H9 (cell line): ENCODE measurements at regions not wholly inside any gene's neighbourhood (a gene's known extent, or its start where the extent isn't known, plus 50 kb on each side); places are given as distances from the start of the nearest gene placed in this dataset.

Source experiments
- DNase-seq: peaks from one replicate; pipeline ENCODE4 v3.0.0-alpha.2; 2017
- H2AFZ ChIP-seq: one replicate; pipeline ENCODE4 v1.6.1; 2013; ENCODE audit warnings: mild to moderate bottlenecking, low read length, control low read depth, moderate library complexity
- H2AK5ac ChIP-seq: 2 replicates; pipeline ENCODE4 v1.6.1; 2013; ENCODE audit warnings: low read length, control low read depth, mixed read lengths; ENCODE audit not compliant: insufficient read length
- H2BK120ac ChIP-seq: one replicate; pipeline ENCODE4 v1.6.1; 2013; ENCODE audit warnings: low read depth, mild to moderate bottlenecking, low read length, control low read depth, inconsistent platforms; ENCODE audit not compliant: poor library complexity, severe bottlenecking
- H2BK12ac ChIP-seq: 2 replicates; pipeline ENCODE4 v1.6.1; 2013; ENCODE audit warnings: low read length, control low read depth, mixed read lengths, low read depth; ENCODE audit not compliant: insufficient read length
- H2BK15ac ChIP-seq: 2 replicates; pipeline ENCODE4 v1.6.1; 2013; ENCODE audit warnings: low read depth, low read length, control low read depth
- H2BK20ac ChIP-seq: one replicate; pipeline ENCODE4 v1.6.1; 2013; ENCODE audit warnings: low read depth, mild to moderate bottlenecking, low read length, control low read depth, inconsistent platforms; ENCODE audit not compliant: poor library complexity, severe bottlenecking
- H2BK5ac ChIP-seq: 2 replicates; pipeline ENCODE4 v1.6.1; 2013; ENCODE audit warnings: low read length, control low read depth, mixed read lengths; ENCODE audit not compliant: insufficient read length
- H3K14ac ChIP-seq: 2 replicates; pipeline ENCODE4 v1.6.1; 2013; ENCODE audit warnings: low read length, control low read depth; ENCODE audit not compliant: insufficient read depth
- H3K18ac ChIP-seq: 2 replicates; pipeline ENCODE4 v1.6.1; 2013; ENCODE audit warnings: low read depth, mild to moderate bottlenecking, mixed read lengths, low read length, control low read depth; ENCODE audit not compliant: insufficient read length
- H3K23ac ChIP-seq: 2 replicates; pipeline ENCODE4 v1.6.1; 2013; ENCODE audit warnings: low read length, control low read depth, mixed read lengths, low read depth; ENCODE audit not compliant: insufficient read length
- H3K23me2 ChIP-seq: 2 replicates; pipeline ENCODE4 v1.6.1; 2013; ENCODE audit warnings: low read depth, mild to moderate bottlenecking, mixed read lengths, low read length, control low read depth; ENCODE audit not compliant: insufficient read length, poor library complexity, severe bottlenecking
- H3K27ac ChIP-seq: 2 replicates; pipeline ENCODE4 v1.5.1; 2013; ENCODE audit warnings: low read length, control low read depth, mixed read lengths, low read depth; ENCODE audit not compliant: insufficient read length
- H3K27me3 ChIP-seq: 2 replicates; pipeline ENCODE4 v1.6.1; 2013; ENCODE audit warnings: low read length, control low read depth, inconsistent platforms; ENCODE audit not compliant: insufficient read depth
- H3K4ac ChIP-seq: 2 replicates; pipeline ENCODE4 v1.6.1; 2013; ENCODE audit warnings: low read depth, mild to moderate bottlenecking, control low read depth, inconsistent platforms, low read length, moderate library complexity
- H3K4me1 ChIP-seq: 2 replicates; pipeline ENCODE4 v1.6.1; 2013; ENCODE audit warnings: low read length, control low read depth, inconsistent platforms; ENCODE audit not compliant: insufficient read depth
- H3K4me2 ChIP-seq: 2 replicates; pipeline ENCODE4 v1.6.1; 2013; ENCODE audit warnings: low read length, control low read depth, mixed read lengths; ENCODE audit not compliant: insufficient read length, insufficient read depth
- H3K56ac ChIP-seq: 2 replicates; pipeline ENCODE4 v1.6.1; 2013; ENCODE audit warnings: low read depth, mild to moderate bottlenecking, mixed read lengths, low read length, control low read depth; ENCODE audit not compliant: insufficient read length
- H3K79me1 ChIP-seq: 2 replicates; pipeline ENCODE4 v1.6.1; 2013; ENCODE audit warnings: low read depth, mild to moderate bottlenecking, moderate library complexity, low read length, control low read depth, inconsistent platforms; ENCODE audit not compliant: insufficient read depth, poor library complexity, severe bottlenecking
- H3K79me2 ChIP-seq: 2 replicates; pipeline ENCODE4 v1.6.1; 2013; ENCODE audit warnings: low read length, control low read depth, inconsistent platforms; ENCODE audit not compliant: insufficient read depth
- H3K9ac ChIP-seq: 2 replicates; pipeline ENCODE4 v1.6.1; 2013; ENCODE audit warnings: low read length, control low read depth, mixed read lengths; ENCODE audit not compliant: insufficient read length; ENCODE audit errors: extremely low read depth
- H3K9me3 ChIP-seq: one replicate; pipeline ENCODE4 v1.6.1; 2013; ENCODE audit warnings: low read depth, low read length, inconsistent platforms; ENCODE audit not compliant: control insufficient read depth
- H3T11ph ChIP-seq: one replicate; pipeline ENCODE4 v1.6.1; 2013; ENCODE audit warnings: mild to moderate bottlenecking, low read length, control low read depth, inconsistent platforms
- H4K20me1 ChIP-seq: one replicate; pipeline ENCODE4 v1.6.1; 2013; ENCODE audit not compliant: control insufficient read depth, insufficient read length, insufficient read depth
- H4K5ac ChIP-seq: 2 replicates; pipeline ENCODE4 v1.6.1; 2013; ENCODE audit warnings: low read depth, mild to moderate bottlenecking, mixed read lengths, low read length, control low read depth; ENCODE audit not compliant: insufficient read length
- H4K8ac ChIP-seq: replicated peaks from 2 replicates; pipeline ENCODE4 v1.6.1; 2013; ENCODE audit warnings: low read length, control low read depth, mixed read lengths, low read depth; ENCODE audit not compliant: insufficient read length
- H4K91ac ChIP-seq: 2 replicates; pipeline ENCODE4 v1.6.1; 2013; ENCODE audit warnings: low read depth, mild to moderate bottlenecking, moderate library complexity, mixed read lengths, low read length, control low read depth; ENCODE audit not compliant: insufficient read length
- H3K27ac Mint-ChIP-seq, 3 experiments: 2 replicates in 2 of 3; 3 replicates in 1 of 3; pipeline ENCODE4 v1.8.0; 2020 to 2021; ENCODE audit warnings: mixed read lengths in 3 of 3, mild to moderate bottlenecking in 1 of 3, moderate library complexity in 1 of 3
- H3K27me3 Mint-ChIP-seq: 2 replicates; pipeline ENCODE4 v1.8.0; 2021; ENCODE audit warnings: low read depth, mild to moderate bottlenecking, moderate library complexity, mixed read lengths
- H3K36me3 Mint-ChIP-seq, 3 experiments: 2 replicates in 2 of 3; 3 replicates in 1 of 3; pipeline ENCODE4 v1.8.0; 2020 to 2021; ENCODE audit warnings: low read depth in 3 of 3, mixed read lengths in 3 of 3; ENCODE audit not compliant: insufficient read depth in 1 of 3
- H3K4me1 Mint-ChIP-seq, 2 experiments: 2 replicates each; pipeline ENCODE4 v1.8.0; 2020; ENCODE audit warnings: mixed read lengths in 2 of 2
- H3K4me3 Mint-ChIP-seq, 2 experiments: 2 replicates in 1 of 2; 3 replicates in 1 of 2; pipeline ENCODE4 v1.8.0; 2020 to 2021; ENCODE audit warnings: mild to moderate bottlenecking in 2 of 2, mixed read lengths in 2 of 2, moderate library complexity in 1 of 2
- H3K9me3 Mint-ChIP-seq, 2 experiments: 2 replicates in 1 of 2; 3 replicates in 1 of 2; pipeline ENCODE4 v1.8.0; 2020; ENCODE audit warnings: mild to moderate bottlenecking in 2 of 2, mixed read lengths in 2 of 2, moderate library complexity in 1 of 2
- CTCF ChIP-seq: fragments of 200-600 bp; sonication (generic); conservative IDR thresholded peaks from 3 replicates; pipeline ENCODE4 v1.8.0; 2021; ENCODE audit warnings: antibody characterized with exemption, mild to moderate bottlenecking
- WGBS: extraction: QIAGEN DNeasy Blood & Tissue Kit; methylation state at CpG from one replicate; pipeline ENCODE4 v1.1.7; 2013; ENCODE audit warnings: missing lambda C conversion rate, low lambda C conversion rate, mixed read lengths; ENCODE audit not compliant: insufficient read length; ENCODE audit errors: extremely low coverage; 5-methylcytosine and 5-hydroxymethylcytosine counted together

- Histone ChIP-seq H2BK15ac (no peak overlapping the region), H3K9me3 (no peaks in the 10 kb centered on the region), H4K20me1 (no peaks in the 10 kb centered on the region), H3T11ph (no peak overlapping the region), H3K27ac (no peak overlapping the region), H4K5ac (no peak overlapping the region), H2BK12ac (no peak overlapping the region), H3K56ac (no peak overlapping the region), H3K27me3 (no peaks in the 10 kb centered on the region), H3K79me2 (no peaks in the 10 kb centered on the region), H3K4ac (no peak overlapping the region), H3K4me2 (no peak overlapping the region), H3K79me1 (no peaks in the 10 kb centered on the region), H3K18ac (no peak overlapping the region), H2AK5ac (no peak overlapping the region), H4K8ac (no peak overlapping the region), H3K14ac (no peak overlapping the region), H3K9ac (no peak overlapping the region), H4K91ac (no peak overlapping the region), H3K23ac (no peak overlapping the region), H3K4me1 (no peaks in the 10 kb centered on the region), H2BK120ac (no peak overlapping the region), H3K23me2 (no peaks in the 10 kb centered on the region), H2BK5ac (no peak overlapping the region), H2AFZ (no peak overlapping the region), H2BK20ac (no peak overlapping the region)
- H3K36me3 Mint-ChIP-seq, result 0 out of 7 replicates have a peak, but pooled peaks cover 0 to 2% (median 0%) of the 10 kb centered on the region in 3 experiments
- TF ChIP-seq CTCF, result no peak
- peaks cover 0 to 3% of the 10 kb centered on the region in 2 experiments; a peak in 2 of 5 replicates for H3K9me3 Mint-ChIP-seq
- no peaks in the 10 kb centered on the region for H3K27me3 Mint-ChIP-seq
- no peak overlapping the region for H3K4me3 Mint-ChIP-seq
- no peak for DNase-seq
- no peak overlapping the region for H3K27ac Mint-ChIP-seq
- H3K4me1 Mint-ChIP-seq, result no peaks in the 10 kb centered on the region
- no CpG with 5 or more reads among the region's 1 CpG for WGBS
Measured at GRCh38 chr13:29975283-29975682, 124.9 kb upstream of the UBL3 start.
